Erythroblast (primary cell): ENCODE measurements at regions not wholly inside any gene's neighbourhood (a gene's known extent, or its start where the extent isn't known, plus 50 kb on each side); places are given as distances from the start of the nearest gene placed in this dataset.

Experiments
- GATA1 ChIP-seq: IDR thresholded peaks from 2 replicates; pipeline ENCODE4 v1.6.1; 2011; ENCODE audit warnings: low read depth, mild to moderate bottlenecking, control low read depth, low read length, moderate library complexity
- POLR2A ChIP-seq: IDR thresholded peaks from 2 replicates; pipeline ENCODE4 v1.6.1; 2011; ENCODE audit warnings: mild to moderate bottlenecking, low read length

DNA sequence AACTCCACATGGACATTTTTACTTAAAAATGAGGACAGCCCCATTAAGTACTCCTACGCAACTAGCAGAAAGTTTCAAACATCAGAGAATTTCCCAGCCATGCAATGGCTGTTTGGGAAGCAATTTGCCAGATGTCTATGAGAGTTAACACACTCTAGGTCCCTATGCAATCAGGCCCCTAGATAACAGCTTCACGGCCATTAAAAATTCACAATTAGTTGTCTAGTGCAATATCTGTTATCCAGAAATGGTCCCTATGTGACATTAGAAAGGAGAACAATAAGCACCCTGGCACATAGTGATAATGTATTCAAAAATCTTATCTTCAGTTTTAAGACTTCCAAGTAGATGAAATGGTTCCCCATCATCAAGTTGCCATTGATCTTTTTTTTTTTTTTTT is 174.3 kb upstream of the NRSN1 start:
- no peak for TF ChIP-seq POLR2A
- TF ChIP-seq GATA1 = no peak
